Activated effector memory CD4-positive, alpha-beta T cell treated with Interleukin-2 at 50 U/mL for 16 hours (primary cell): ENCODE measurements at regions not wholly inside any gene's neighbourhood (a gene's known extent, or its start where the extent isn't known, plus 50 kb on each side); places are given as distances from the start of the nearest gene placed in this dataset.

Experiments
- DNase-seq: peaks from one replicate; pipeline ENCODE4 v3.0.0-alpha.2; 2020

- no peak for DNase-seq
Measured at GRCh38 chr2:220188031-220188430, 560.6 kb downstream of the SLC4A3 start.

GRCh38 chr2:220191031-220191430 is 563.6 kb downstream of the SLC4A3 start:
- DNase-seq, result no peak

DNA sequence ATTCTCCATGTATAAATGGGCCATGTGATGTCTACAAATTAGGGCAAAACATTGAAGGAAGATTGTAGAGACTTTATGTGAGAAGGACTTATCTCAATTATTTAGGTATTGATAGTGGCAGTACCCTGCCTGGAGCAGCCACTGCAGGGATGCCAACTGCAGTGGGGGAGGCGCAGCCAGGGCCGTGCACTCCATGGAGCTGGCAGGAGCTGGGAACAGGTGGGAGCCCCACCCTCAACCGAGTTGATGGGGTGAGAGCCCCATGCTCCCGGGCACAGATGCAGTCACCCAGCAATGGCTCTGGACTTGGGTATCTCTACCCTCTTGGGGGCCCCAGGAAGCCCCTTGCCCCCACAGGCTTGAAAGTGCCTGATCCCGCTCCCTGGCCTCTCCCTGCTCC is 564.3 kb downstream of the SLC4A3 start:
- DNase-seq, result no peak

- DNase-seq, result no peak
Measured at GRCh38 chr2:220192994-220193753, 565.7 kb downstream of the SLC4A3 start.

DNA sequence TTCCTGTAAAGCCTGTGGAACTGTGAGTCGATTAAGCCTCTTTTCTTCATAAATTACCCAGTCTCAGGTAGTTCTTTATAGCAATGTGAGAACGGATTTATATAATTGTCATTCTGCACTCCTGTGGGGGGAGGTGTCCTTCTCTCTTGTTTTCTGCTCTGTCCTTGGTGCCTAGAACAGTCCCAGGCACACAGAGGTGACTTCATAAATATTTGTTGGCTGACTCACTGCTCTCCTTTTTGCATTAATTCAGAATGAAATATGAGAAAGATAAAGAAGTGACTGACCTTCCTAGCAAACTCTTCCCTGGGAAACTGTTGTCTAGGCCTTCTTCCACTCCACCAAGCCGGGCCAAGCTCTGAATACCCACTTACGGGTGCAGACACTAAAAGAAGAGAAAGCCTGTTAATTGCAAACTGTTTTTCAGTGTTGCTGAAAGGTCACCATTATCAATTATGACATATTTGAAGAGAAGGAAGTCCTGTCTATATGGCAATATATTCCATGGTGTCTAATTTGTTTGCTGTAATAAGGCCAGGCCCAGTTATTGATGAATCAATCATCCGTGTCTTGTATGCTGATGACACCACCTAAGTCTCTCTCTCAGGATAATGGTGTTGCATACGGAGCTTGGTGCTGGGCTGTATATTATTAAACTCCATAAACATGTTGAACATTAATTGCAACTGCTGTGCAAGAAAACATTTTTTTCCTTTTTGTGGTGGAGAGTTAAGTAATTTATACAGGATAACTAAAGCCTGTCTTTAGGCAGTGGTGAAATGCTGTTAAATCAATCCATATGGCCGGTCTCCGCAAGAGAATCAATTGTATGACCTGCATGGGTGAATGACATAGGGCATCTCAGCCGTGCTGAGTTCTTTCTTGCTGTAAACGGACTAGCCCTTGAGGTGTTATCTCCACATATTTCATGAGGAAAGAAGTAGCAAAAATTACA is 567.5 kb downstream of the SLC4A3 start:
- DNase-seq, result no peak

GRCh38 chr2:220198896-220199295 is 571.5 kb downstream of the SLC4A3 start:
- no peak for DNase-seq

- DNase-seq, result no peak
Measured at GRCh38 chr2:220202066-220202465, 574.6 kb downstream of the SLC4A3 start.

DNA sequence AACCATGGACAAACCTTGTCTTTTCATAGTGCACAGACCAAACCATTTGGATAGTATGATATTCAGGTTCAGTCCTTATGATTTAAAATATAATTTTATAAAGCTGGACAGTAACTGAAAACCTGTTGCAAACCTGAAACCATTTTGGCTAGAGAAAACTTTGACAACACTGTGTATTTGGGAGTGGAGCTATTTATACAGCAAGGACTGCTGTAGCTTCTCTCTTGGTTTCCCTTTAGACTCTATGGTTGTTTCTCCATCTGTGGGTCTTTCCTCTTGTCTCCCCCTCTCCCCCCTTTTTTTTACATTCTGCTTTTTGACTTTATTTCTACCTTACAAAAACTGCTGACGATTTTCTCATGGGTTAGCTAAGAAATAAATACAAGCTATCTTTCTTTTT is 581.7 kb downstream of the SLC4A3 start:
- DNase-seq, result no peak

DNA sequence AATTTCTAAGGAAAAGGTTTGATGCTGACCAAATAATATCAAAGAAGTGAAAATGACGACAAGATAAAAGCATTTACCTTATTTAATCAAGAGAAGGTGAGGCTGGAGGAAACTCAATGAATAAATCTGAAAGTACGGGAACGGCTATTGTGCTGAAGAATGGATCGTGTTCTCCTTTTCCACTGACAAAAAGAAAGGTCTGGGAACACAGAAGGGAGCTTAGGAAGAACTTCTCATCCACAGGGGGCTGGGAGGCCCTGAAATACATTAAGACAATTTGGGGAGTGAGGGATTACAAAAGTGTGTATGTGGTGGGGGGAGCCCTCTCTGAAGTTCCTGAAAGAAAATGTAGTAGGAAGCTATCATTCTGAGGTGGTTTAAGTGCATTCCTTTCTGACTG is 582.3 kb downstream of the SLC4A3 start:
- DNase-seq, result no peak

DNA sequence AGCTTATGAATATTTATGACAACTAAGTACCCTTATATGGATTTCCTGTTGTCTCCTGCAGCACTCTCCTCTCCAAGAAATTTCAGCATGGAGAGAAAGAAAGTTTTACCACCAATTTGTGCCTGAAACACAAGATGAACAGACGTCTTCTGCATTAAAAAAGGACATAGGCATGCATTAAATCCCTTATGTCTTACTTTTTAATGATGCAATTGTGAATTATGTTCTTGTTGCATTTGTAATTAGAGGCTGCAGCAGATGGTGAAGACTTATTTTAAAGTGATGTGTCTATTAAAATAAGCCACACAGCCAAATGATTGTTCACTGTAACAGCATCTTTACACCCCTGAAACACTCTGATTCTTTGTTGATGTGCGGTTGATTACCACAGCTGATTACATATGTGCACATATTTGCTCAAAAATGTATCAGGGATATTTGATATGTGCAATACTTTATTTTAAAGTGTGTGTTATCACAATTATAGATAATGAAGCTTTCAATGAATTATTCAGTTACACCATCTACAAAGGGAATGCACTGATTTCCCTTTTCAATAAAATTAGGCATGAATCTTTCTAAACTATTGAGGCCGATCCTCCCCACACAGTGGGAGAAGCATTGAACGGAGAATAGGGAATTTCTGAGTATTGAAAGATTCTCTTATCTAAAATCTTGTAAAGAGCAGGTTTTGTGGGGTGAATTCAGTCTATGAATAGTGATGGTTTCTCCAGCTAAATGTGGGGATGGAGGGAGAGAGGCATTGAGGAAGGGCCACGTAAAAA is 585.1 kb downstream of the SLC4A3 start:
- DNase-seq, result no peak

GRCh38 chr2:220215785-220216184 is 588.4 kb downstream of the SLC4A3 start:
- no peak for DNase-seq

- DNase-seq, result no peak
Measured at GRCh38 chr2:220219371-220219770, 591.9 kb downstream of the SLC4A3 start.

GRCh38 chr2:220220009-220220408 is 592.6 kb downstream of the SLC4A3 start:
- DNase-seq, result no peak

- no peak for DNase-seq
Measured at GRCh38 chr2:220221992-220222391, 594.6 kb downstream of the SLC4A3 start.

DNA sequence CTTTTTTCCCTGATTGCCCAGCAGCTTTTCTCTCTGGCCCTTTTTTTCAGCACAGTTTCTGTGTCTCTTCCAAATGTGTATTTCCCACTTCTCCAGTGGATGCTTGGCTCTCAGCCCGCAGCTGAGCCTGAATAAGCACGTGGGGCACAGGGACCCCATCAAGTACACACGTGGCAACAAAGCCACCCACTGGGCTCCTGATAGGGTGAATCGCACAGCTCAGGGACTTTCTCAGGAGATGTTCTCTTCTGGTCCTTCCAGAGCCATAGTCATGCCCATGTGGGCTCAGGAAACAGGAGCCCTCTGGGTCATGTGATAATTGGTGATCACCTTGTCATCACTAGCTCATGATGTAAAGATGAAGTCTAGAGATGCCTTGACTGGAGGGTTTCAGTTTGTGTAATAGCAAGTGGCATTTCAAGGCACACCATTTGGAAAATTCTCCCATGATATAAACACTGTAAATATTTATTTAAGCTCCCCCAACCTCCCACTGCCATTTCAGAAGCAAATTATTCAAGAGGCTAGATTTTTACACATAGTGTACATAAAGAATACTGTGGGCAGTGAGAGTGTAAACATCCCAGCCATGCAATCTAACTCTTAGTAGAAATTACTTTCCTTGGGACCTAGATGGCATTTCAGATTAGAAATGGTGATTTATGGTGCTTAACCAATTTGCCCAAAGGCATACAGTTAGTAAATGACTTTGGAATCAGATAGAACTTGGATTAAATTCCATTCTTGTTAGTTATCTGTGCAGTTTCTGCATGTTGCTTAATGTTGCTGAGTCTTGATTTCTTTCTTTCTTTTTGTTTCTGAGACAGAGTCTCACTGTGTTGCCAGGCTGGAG is 597.5 kb downstream of the SLC4A3 start:
- DNase-seq, result no peak

- DNase-seq, result no peak
Measured at GRCh38 chr2:220226076-220226475, 598.6 kb downstream of the SLC4A3 start.

DNA sequence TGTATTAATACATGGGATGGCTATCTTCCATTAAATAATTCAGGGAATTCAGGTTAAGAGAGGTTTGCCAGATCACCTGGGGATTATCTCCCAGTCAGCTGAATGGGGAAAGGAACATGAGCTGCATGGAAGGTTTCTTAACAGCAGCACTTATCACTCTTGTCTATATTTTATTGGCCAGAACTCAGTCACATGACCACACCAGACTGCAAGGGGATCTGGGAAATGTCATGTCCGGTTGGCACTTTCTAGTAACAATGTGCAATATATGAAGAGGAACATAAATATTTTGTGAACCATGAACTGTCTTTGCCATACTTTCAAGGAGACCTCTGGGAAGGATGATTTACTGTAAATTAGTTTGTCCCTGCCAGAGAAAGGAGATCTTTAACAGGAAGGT is 599.1 kb downstream of the SLC4A3 start:
- no peak for DNase-seq

DNA sequence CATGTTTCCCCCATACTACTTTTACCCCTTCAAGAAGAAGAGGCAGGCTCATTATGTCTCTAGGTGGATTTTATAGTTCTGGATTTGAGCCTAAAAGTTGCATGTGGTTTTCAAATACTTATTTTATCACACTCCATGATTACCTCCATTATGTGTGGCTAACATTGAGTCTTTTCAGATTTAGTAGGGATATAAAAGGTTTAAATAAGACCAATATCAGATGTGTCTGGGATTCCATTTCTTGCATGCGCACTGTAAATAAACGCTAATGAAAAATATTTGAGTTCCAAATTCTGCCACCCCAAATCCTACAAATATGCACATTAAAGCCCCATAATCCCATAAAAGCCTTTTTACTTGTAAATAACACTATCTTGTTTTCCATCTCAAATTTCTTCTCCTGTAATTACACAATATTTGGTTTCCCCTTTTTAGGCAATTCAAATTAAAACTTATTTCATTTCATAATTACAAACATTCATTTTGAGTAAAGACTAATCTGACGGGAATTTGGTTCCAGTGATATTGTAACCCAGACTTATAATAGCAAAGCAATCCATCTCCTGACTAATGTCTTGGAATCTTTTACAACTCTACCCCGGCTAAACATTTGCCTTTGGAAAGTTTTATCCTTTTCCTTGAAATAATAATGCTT is 600.0 kb downstream of the SLC4A3 start:
- no peak for DNase-seq

- DNase-seq, result no peak
Measured at GRCh38 chr2:220228310-220229006, 601.0 kb downstream of the SLC4A3 start.

DNA sequence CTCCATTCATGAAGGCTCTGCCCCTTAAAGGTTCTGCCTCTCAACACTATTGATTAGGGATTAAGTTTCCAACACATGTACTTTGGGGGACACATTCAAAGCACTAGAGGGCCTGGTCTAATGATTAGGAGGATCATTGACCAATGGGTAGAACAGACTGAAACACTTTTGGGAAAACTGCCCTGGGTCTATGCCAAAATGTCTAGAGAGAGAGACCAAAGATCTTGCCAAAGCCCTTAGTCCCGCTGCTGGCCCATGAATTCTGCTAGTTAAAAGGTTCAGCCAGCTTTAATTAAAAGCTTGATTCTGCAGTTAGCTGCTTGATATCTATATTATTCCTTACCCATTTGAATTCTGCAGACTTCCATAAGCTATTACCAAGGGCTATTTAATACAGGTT is 613.2 kb downstream of the SLC4A3 start:
- no peak for DNase-seq

DNA sequence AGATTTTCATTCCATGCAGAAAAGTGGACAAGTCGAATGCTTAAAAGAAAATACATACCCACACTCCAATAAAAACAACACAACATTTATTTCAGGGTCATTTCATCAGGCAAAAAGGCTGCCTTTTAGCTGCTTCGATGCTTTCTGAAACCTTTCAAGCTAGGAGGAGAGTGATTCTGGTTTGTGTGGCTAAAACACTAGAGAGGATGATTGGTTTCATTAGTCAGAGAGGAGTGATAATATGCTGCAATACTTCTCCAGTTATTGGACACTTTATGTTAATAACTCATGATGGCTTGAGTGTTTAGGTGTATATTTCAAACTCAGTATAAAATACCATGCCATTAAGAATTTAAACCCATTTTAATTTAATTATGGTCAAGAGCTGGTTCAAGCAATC is 614.0 kb downstream of the SLC4A3 start:
- no peak for DNase-seq
